ENCODE measurements at regions not wholly inside any gene's neighbourhood (a gene's known extent, or its start where the extent isn't known, plus 50 kb on each side); places are given as distances from the start of the nearest gene placed in this dataset.

DNA sequence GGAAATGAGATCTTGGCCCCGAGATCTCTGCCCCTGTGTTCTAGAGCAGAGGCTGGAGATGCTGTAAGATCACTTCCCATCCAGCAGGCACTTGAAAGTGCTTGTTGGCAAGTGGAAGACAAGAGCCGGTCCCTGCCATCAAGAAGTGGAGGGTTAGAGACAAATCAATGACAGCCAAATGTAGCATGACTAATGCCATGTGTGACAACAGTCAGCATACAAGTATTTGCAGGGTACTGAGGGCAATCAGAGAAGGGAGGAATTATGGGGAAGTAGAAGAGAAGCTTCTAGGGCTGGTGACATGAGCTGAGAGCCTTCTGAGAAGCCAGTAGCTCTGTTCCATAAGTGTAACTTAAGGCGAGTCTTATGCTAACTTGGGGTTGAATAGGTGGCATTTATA lies 58.6 kb downstream of the TMEM17 start:
- no peak for DNase-seq (ENCODE audit: low read depth in 2 of 3, low spot score in 1 of 3)

- DNase-seq (ENCODE audit: low read depth in 2 of 3, low spot score in 1 of 3): no peak
Measured at GRCh38 chr2:62446491-62446890, 59.5 kb downstream of the TMEM17 start.

DNA sequence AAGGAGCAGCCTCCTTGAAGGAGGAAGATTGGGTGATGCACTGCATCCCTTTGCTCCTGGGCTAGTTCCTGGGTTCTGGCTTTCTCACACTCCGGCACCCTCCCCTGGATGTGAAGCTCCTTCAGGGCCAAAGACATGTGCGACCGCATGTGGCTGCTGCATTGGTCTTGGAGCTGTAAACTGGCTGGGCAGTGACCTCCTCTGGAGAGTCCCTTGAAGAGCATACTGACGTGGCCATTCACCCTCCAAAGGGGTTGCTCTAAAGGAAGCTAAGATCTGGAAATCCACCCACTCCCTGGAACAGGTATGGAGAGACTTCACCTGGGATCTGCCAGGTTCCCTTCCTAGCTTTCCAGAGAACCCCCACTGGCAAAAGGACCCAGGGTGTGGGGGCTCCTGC lies 62.1 kb downstream of the TMEM17 start:
- DNase-seq (ENCODE audit: low read depth in 2 of 3, low spot score in 1 of 3): no peak

DNA sequence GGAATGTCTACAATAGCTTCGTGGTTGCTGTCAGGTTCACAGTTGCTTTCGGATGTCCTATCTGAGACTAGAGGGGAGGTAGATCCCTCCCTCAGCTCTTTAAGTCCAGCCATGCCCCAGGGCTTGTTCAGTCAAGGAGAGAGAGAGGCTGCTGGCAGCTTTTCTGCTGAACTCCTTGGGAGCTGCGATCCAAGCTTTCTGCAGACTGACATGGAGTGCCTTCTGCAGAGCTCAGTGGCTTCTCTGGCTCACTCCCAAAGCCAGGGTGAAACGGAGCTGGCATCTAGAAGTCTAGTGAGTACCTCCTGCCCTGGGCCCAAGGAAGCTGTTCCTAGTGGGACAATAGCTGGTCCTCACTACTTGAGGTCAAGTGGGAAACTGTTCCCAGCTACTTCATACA lies 62.5 kb downstream of the TMEM17 start:
- no peak for DNase-seq (ENCODE audit: low read depth in 2 of 3, low spot score in 1 of 3)

- no peak for DNase-seq (ENCODE audit: low read depth in 2 of 3, low spot score in 1 of 3)
Measured at GRCh38 chr2:62441824-62442223, 64.2 kb downstream of the TMEM17 start.

DNA sequence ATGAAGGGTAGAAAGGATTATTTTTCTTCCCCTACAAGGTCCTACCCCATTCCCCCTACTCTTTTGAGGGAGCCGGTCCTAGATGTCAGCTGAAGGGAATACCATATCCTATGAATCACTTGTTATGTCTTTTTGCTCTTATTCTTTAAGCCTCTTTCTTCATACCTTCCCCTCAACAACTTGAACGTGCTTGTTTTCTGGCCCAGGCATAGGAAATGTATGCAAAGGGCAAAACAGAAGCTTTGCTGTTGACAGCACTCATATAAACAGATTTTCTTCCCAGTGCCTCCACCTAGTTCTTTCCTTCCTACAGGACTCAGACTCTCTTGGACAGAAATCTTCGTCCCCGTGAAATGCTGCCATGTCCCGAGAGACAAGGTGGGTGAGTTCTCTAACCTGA lies 64.6 kb downstream of the TMEM17 start:
- DNase-seq (ENCODE audit: low read depth in 2 of 3, low spot score in 1 of 3): no peak

DNA sequence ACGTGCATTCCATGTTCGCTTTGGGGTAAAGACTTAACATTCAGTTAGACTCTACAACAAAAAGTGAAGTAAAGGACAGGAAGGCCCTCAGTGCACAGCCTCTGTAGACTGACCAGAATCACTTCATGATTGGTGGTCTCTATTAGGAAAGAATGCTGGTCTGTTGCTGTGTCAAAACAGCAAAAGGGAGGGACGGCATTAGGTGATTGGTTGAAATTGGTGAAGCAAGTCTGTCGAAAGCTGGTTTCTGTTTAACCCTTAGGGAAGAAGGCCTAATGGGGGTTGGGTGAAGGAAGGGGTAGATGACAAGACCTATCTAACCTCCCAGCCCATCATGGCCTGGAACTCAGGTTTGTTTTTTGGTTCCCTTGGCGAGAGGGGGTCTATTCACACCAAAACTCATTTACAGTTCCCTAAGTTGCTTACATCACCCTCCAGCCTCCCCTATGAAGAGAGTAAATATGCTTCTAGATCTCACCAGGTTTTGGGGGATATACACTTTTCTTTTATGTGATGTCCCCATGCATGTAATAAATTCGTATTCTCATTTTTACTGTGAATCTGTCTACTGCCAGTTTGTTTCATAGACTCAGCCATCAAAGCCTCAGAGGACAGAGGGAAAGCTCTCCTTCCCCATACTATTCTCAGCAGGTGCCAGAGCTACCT lies 65.6 kb downstream of the TMEM17 start:
- no peak for DNase-seq (ENCODE audit: low read depth in 2 of 3, low spot score in 1 of 3)

- no peak for DNase-seq (ENCODE audit: low read depth in 2 of 3, low spot score in 1 of 3)
Measured at GRCh38 chr2:62439425-62439824, 66.6 kb downstream of the TMEM17 start.

DNA sequence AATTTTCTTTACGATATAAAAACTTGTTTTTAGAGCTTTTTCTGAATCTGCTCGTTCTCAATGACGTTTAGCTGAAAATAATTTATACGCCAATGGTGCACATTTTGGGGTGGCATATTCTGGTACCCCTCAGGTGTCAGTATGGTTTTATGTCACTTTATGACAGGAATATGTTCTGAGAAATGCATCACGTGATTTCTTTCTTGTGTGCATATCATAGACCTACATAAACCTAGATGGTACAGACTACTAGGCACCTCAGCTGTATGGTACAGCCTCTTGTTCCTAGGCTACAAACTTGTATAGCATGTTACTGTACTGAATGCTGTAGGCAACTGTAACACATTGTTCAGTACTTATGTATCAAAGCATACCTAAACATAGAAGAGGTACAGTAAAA lies 68.2 kb downstream of the TMEM17 start:
- DNase-seq (ENCODE audit: low read depth in 2 of 3, low spot score in 1 of 3): no peak

DNA sequence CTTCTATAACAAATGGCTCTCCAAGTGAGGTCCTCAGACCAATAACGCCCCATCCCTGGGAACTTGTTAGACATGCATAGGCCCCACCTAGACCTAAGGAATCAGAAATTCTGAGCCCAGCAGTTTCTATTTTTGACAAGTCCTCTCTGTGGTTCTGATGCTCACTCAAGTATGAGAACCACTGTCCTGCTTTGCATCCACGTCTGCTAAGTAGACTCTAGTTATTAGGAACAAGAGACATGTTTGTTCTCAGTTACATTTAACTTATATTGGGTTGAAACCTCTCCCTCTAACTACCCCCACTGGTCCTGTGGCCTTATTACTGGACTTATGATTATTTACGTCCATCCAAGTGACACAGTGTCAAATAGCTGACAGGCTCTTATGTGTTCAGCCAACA lies 70.3 kb downstream of the TMEM17 start:
- DNase-seq (ENCODE audit: low read depth in 2 of 3, low spot score in 1 of 3): no peak

- DNase-seq (ENCODE audit: low read depth in 2 of 3, low spot score in 1 of 3): no peak
Measured at GRCh38 chr2:62432407-62432806, 73.6 kb downstream of the TMEM17 start.

GRCh38 chr2:62431512-62431911 lies 74.5 kb downstream of the TMEM17 start:
- no peak for DNase-seq (ENCODE audit: low read depth in 2 of 3, low spot score in 1 of 3)

DNA sequence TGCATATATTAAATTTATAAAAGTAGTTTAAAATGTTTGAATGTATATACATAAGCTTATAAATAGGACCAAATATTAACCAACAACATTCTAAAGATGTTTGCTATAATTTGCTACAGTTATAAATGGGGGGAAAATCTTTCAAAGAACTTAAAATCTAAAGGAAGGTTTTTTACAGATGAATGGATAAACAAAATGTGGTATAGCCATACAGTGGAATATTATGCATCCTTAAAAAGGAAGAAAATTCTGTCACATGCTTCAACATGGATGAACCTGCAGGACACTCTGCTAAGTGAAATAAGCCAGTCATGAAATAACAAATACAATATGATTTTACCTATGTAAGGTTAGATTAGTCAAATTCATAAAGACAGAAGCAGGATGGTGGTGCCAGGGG lies 75.8 kb downstream of the TMEM17 start:
- no peak for DNase-seq (ENCODE audit: low read depth in 2 of 3, low spot score in 1 of 3)

GRCh38 chr2:62427146-62427545 lies 78.8 kb downstream of the TMEM17 start:
- no peak for DNase-seq (ENCODE audit: low read depth in 2 of 3, low spot score in 1 of 3)

GRCh38 chr2:62426154-62426912 lies 79.7 kb downstream of the TMEM17 start:
- DNase-seq (ENCODE audit: low read depth in 2 of 3, low spot score in 1 of 3): no peak

GRCh38 chr2:62425684-62426083 lies 80.3 kb downstream of the TMEM17 start:
- DNase-seq (ENCODE audit: low read depth in 2 of 3, low spot score in 1 of 3): no peak

- no peak for DNase-seq (ENCODE audit: low read depth in 2 of 3, low spot score in 1 of 3)
Measured at GRCh38 chr2:62424899-62425298, 81.1 kb downstream of the TMEM17 start.

DNA sequence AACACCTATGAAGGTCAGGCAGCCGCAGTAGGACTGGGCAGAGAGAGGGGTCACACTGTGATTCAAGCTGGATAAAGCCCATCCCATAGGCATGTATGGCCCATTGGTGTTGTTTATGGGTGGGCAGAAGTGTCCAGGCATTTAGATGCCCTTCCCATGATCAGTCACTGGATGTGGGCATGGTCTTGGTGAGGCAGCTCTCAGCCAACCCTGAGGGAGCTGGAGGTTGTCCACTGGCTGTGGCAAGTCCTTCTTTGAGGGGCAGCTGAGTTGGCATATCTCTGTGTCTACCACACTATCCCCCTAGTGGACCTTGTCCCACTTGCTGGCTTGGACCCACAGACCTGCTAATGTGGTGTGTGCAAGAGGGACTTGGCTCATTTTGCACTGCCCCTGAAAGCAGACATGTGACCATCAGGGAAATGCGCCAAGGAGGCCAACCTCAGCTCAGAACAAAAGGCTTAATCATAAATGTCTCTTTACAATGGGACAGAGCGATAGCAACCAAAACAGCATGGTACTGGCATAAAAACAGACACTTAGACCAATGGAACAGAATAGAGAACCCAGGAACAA lies 82.0 kb downstream of the TMEM17 start:
- DNase-seq (ENCODE audit: low read depth in 2 of 3, low spot score in 1 of 3): no peak

- no peak for DNase-seq (ENCODE audit: low read depth in 2 of 3, low spot score in 1 of 3)
Measured at GRCh38 chr2:62423235-62423634, 82.8 kb downstream of the TMEM17 start.

- DNase-seq (ENCODE audit: low read depth in 2 of 3, low spot score in 1 of 3): no peak
Measured at GRCh38 chr2:62415518-62415917, 90.5 kb downstream of the TMEM17 start.

GRCh38 chr2:62415019-62415431 lies 91.0 kb downstream of the TMEM17 start:
- no peak for DNase-seq (ENCODE audit: low read depth in 2 of 3, low spot score in 1 of 3)

DNA sequence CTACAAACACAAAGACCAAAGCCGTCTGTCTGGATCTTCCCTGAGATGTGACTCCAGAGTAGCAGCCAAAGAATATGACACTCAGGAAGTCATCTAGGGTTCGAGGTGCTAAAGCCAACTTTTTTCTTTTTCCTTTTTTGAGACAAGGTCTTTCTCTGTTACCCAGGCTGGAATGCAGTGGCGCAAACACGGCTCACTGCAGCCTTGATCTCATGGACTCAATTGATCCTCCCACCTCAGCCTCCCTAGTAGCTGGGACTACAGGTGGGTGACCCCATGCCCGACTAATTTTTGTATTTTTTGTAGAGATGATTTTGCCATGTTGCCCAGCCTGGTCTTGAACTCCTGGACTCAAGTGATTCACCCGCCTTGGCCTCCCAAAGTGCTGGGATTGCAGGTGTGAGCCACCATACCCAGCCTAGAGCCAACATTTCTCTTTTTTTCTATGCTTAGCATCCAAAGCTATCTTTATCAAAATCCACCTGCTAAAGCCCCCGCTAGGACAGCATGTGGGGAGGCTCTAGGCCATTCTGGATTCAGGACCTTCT lies 92.8 kb downstream of the TMEM17 start:
- DNase-seq (ENCODE audit: low read depth in 2 of 3, low spot score in 1 of 3): no peak

All from stimulated activated CD4-positive, alpha-beta T cell treated with anti-CD3 and anti-CD28 coated beads, Interleukin-12 subunit alpha, Interleukin-12 subunit beta, amount 100 ng/mL, for 48 hours (primary cell).